ENCODE measurements at regions not wholly inside any gene's neighbourhood (a gene's known extent, or its start where the extent isn't known, plus 50 kb on each side); places are given as distances from the start of the nearest gene placed in this dataset.

DNA sequence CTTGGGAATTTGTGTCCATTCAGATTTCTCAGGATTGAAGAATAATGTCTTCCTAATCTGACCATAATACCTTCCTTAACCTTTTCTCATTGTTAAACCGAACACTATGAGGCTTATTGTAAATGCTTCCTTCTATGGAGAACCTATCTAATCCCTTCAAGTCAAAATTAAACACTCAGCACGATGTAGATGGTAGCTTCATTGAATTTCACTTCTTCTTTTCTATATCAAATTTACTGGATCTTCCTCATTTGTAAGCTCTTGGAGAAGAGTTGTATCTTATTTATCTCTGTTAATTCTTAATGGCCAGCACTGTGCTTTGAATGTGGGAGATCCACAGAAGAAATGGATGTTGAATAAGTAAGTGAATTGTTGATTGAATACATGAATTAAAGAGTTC is 109.0 kb upstream of the RAPGEF2 start:
- TF ChIP-seq POLR2A (IDR thresholded peaks at IDR 0.05; ENCODE audit: low read length) (no peak), GATA1 (IDR thresholded peaks at IDR 0.05; ENCODE audit: low read depth, low read length) (no peak)
